ENCODE measurements at regions not wholly inside any gene's neighbourhood (a gene's known extent, or its start where the extent isn't known, plus 50 kb on each side); places are given as distances from the start of the nearest gene placed in this dataset.
A peak's percentile ranks its signal among the peaks of the same experiment; 100 is the strongest.

GRCh38 chr6:147087641-147088040 lies 116.6 kb upstream of the STXBP5 start:
- DNase-seq = no peak

- DNase-seq = no peak
These were observed 115.4 kb upstream of the STXBP5 start for GRCh38 chr6:147088861-147089260.

GRCh38 chr6:147095316-147095715 lies 108.9 kb upstream of the STXBP5 start:
- no peak for DNase-seq

GRCh38 chr6:147099974-147100373 lies 104.2 kb upstream of the STXBP5 start:
- DNase-seq = no peak

- DNase-seq = no peak
These were observed 101.2 kb upstream of the STXBP5 start for GRCh38 chr6:147103007-147103406.

GRCh38 chr6:147103694-147104093 lies 100.5 kb upstream of the STXBP5 start:
- no peak for DNase-seq

- DNase-seq = no peak
These were observed 98.4 kb upstream of the STXBP5 start for GRCh38 chr6:147105786-147106185.

- no peak for DNase-seq
These were observed 97.3 kb upstream of the STXBP5 start for GRCh38 chr6:147106759-147107401.

GRCh38 chr6:147108259-147108910 lies 95.8 kb upstream of the STXBP5 start:
- DNase-seq = no peak

GRCh38 chr6:147109707-147110106 lies 94.5 kb upstream of the STXBP5 start:
- DNase-seq = no peak

- DNase-seq = no peak
These were observed 88.2 kb upstream of the STXBP5 start for GRCh38 chr6:147116056-147116455.

- DNase-seq = no peak
These were observed 87.2 kb upstream of the STXBP5 start for GRCh38 chr6:147117011-147117410.

- no peak for DNase-seq
These were observed 86.6 kb upstream of the STXBP5 start for GRCh38 chr6:147117580-147117979.

GRCh38 chr6:147119310-147119709 lies 84.9 kb upstream of the STXBP5 start:
- DNase-seq = no peak

- no peak for DNase-seq
These were observed 81.4 kb upstream of the STXBP5 start for GRCh38 chr6:147122823-147123222.

- no peak for DNase-seq
These were observed 77.6 kb upstream of the STXBP5 start for GRCh38 chr6:147126618-147127022.

- no peak for DNase-seq
These were observed 76.6 kb upstream of the STXBP5 start for GRCh38 chr6:147127587-147127986.

GRCh38 chr6:147128056-147128455 lies 76.2 kb upstream of the STXBP5 start:
- no peak for DNase-seq

GRCh38 chr6:147131532-147132128 lies 72.6 kb upstream of the STXBP5 start:
- peak; percentile 6 for DNase-seq

GRCh38 chr6:147132889-147133288 lies 71.3 kb upstream of the STXBP5 start:
- DNase-seq = no peak

- no peak for DNase-seq
These were observed 70.5 kb upstream of the STXBP5 start for GRCh38 chr6:147133669-147134068.

- DNase-seq = no peak
These were observed 69.0 kb upstream of the STXBP5 start for GRCh38 chr6:147135211-147135681.

GRCh38 chr6:147136057-147136456 lies 68.2 kb upstream of the STXBP5 start:
- DNase-seq = no peak

GRCh38 chr6:147137986-147138385 lies 66.2 kb upstream of the STXBP5 start:
- no peak for DNase-seq

All from NCI-H510A treated with DMSO at 0.1 percent for 48 hours (cell line).